ENCODE measurements at regions not wholly inside any gene's neighbourhood (a gene's known extent, or its start where the extent isn't known, plus 50 kb on each side); places are given as distances from the start of the nearest gene placed in this dataset.
"Not testable (repeated sequence)": the region's sequence is repeated elsewhere in the genome, so short reads cannot be mapped to it uniquely, and the experiment has no call there.

GRCh38 chr15:77830051-77830468 is 197.3 kb upstream of the LINGO1 start:
- H3K9ac ChIP-seq (ENCODE audit: low read depth, low read length) = no peak overlapping the region
- H3K27me3 ChIP-seq (ENCODE audit: control insufficient read depth, insufficient read depth, low read length) = no peaks in the 10 kb centered on the region
- H3K4me3 ChIP-seq (ENCODE audit: low read depth, low read length) = no peak overlapping the region
- H3K27ac ChIP-seq (ENCODE audit: low read depth, low read length) = no peak overlapping the region
- H3K36me3 ChIP-seq (ENCODE audit: control insufficient read depth, insufficient read depth, low read length) = no peaks in the 10 kb centered on the region
- no peaks in the 10 kb centered on the region for H3K4me1 ChIP-seq (ENCODE audit: control insufficient read depth, insufficient read depth, low read length)
- no peaks in the 10 kb centered on the region for H3K9me3 ChIP-seq (ENCODE audit: control insufficient read depth, insufficient read depth, low read length)

GRCh38 chr15:77829331-77829730 is 196.6 kb upstream of the LINGO1 start:
- H3K4me1 ChIP-seq (ENCODE audit: control insufficient read depth, insufficient read depth, low read length) = not testable (repeated sequence)

GRCh38 chr15:77827860-77828259 is 195.1 kb upstream of the LINGO1 start:
- no peaks in the 10 kb centered on the region for H3K9me3 ChIP-seq (ENCODE audit: control insufficient read depth, insufficient read depth, low read length)
- no peaks in the 10 kb centered on the region for H3K4me1 ChIP-seq (ENCODE audit: control insufficient read depth, insufficient read depth, low read length)
- H3K36me3 ChIP-seq (ENCODE audit: control insufficient read depth, insufficient read depth, low read length) = no peaks in the 10 kb centered on the region
- H3K9ac ChIP-seq (ENCODE audit: low read depth, low read length) = no peak overlapping the region
- H3K4me3 ChIP-seq (ENCODE audit: low read depth, low read length) = no peak overlapping the region
- H3K27ac ChIP-seq (ENCODE audit: low read depth, low read length) = no peak overlapping the region
- H3K27me3 ChIP-seq (ENCODE audit: control insufficient read depth, insufficient read depth, low read length) = no peaks in the 10 kb centered on the region

More at GRCh38 chr15:77829331-77829730, 196.6 kb upstream of the LINGO1 start:
- H3K27me3 ChIP-seq (ENCODE audit: control insufficient read depth, insufficient read depth, low read length); H3K9me3 ChIP-seq (ENCODE audit: control insufficient read depth, insufficient read depth, low read length); H3K27ac ChIP-seq (ENCODE audit: low read depth, low read length); H3K9ac ChIP-seq (ENCODE audit: low read depth, low read length); H3K4me3 ChIP-seq (ENCODE audit: low read depth, low read length); H3K36me3 ChIP-seq (ENCODE audit: control insufficient read depth, insufficient read depth, low read length): not testable (repeated sequence)

GRCh38 chr15:77826006-77826695 is 193.4 kb upstream of the LINGO1 start:
- Histone ChIP-seq H3K27ac (ENCODE audit: low read depth, low read length) (no peak overlapping the region), H3K9ac (ENCODE audit: low read depth, low read length) (no peak overlapping the region), H3K4me3 (ENCODE audit: low read depth, low read length) (no peak overlapping the region), H3K36me3 (ENCODE audit: control insufficient read depth, insufficient read depth, low read length) (no peaks in the 10 kb centered on the region), H3K4me1 (ENCODE audit: control insufficient read depth, insufficient read depth, low read length) (no peaks in the 10 kb centered on the region), H3K27me3 (ENCODE audit: control insufficient read depth, insufficient read depth, low read length) (peaks cover 12% of the 10 kb centered on the region), H3K9me3 (ENCODE audit: control insufficient read depth, insufficient read depth, low read length) (no peaks in the 10 kb centered on the region)

GRCh38 chr15:77825546-77825945 is 192.8 kb upstream of the LINGO1 start:
- Histone ChIP-seq H3K9ac (ENCODE audit: low read depth, low read length) (no peak overlapping the region), H3K36me3 (ENCODE audit: control insufficient read depth, insufficient read depth, low read length) (no peaks in the 10 kb centered on the region), H3K27ac (ENCODE audit: low read depth, low read length) (no peak overlapping the region), H3K27me3 (ENCODE audit: control insufficient read depth, insufficient read depth, low read length) (peaks cover 18% of the 10 kb centered on the region), H3K9me3 (ENCODE audit: control insufficient read depth, insufficient read depth, low read length) (no peaks in the 10 kb centered on the region), H3K4me1 (ENCODE audit: control insufficient read depth, insufficient read depth, low read length) (no peaks in the 10 kb centered on the region), H3K4me3 (ENCODE audit: low read depth, low read length) (no peak overlapping the region)

GRCh38 chr15:77825252-77825542 is 192.5 kb upstream of the LINGO1 start:
- no peaks in the 10 kb centered on the region for H3K36me3 ChIP-seq (ENCODE audit: control insufficient read depth, insufficient read depth, low read length)
- no peaks in the 10 kb centered on the region for H3K9me3 ChIP-seq (ENCODE audit: control insufficient read depth, insufficient read depth, low read length)
- peaks cover 21% of the 10 kb centered on the region for H3K27me3 ChIP-seq (ENCODE audit: control insufficient read depth, insufficient read depth, low read length)
- H3K27ac ChIP-seq (ENCODE audit: low read depth, low read length) = no peak overlapping the region
- H3K4me3 ChIP-seq (ENCODE audit: low read depth, low read length) = no peak overlapping the region
- H3K4me1 ChIP-seq (ENCODE audit: control insufficient read depth, insufficient read depth, low read length) = no peaks in the 10 kb centered on the region
- no peak overlapping the region for H3K9ac ChIP-seq (ENCODE audit: low read depth, low read length)

GRCh38 chr15:77824361-77825251 is 191.9 kb upstream of the LINGO1 start:
- no peak overlapping the region for H3K9ac ChIP-seq (ENCODE audit: low read depth, low read length)
- peaks cover 27% of the 10 kb centered on the region for H3K27me3 ChIP-seq (ENCODE audit: control insufficient read depth, insufficient read depth, low read length)
- no peak overlapping the region for H3K4me3 ChIP-seq (ENCODE audit: low read depth, low read length)
- H3K36me3 ChIP-seq (ENCODE audit: control insufficient read depth, insufficient read depth, low read length) = no peaks in the 10 kb centered on the region
- no peaks in the 10 kb centered on the region for H3K4me1 ChIP-seq (ENCODE audit: control insufficient read depth, insufficient read depth, low read length)
- no peaks in the 10 kb centered on the region for H3K9me3 ChIP-seq (ENCODE audit: control insufficient read depth, insufficient read depth, low read length)
- no peak overlapping the region for H3K27ac ChIP-seq (ENCODE audit: low read depth, low read length)

GRCh38 chr15:77823736-77824135 is 191.0 kb upstream of the LINGO1 start:
- H3K27ac ChIP-seq (ENCODE audit: low read depth, low read length) = no peak overlapping the region
- H3K27me3 ChIP-seq (ENCODE audit: control insufficient read depth, insufficient read depth, low read length) = peaks cover 33% of the 10 kb centered on the region

GRCh38 chr15:77822631-77823230 is 190.0 kb upstream of the LINGO1 start:
- Histone ChIP-seq H3K27me3 (ENCODE audit: control insufficient read depth, insufficient read depth, low read length) (peaks cover 43% of the 10 kb centered on the region), H3K9ac (ENCODE audit: low read depth, low read length) (no peak overlapping the region), H3K4me1 (ENCODE audit: control insufficient read depth, insufficient read depth, low read length) (peaks cover 6% of the 10 kb centered on the region; the same call in 1 of the 2 replicates), H3K9me3 (ENCODE audit: control insufficient read depth, insufficient read depth, low read length) (no peaks in the 10 kb centered on the region), H3K36me3 (ENCODE audit: control insufficient read depth, insufficient read depth, low read length) (no peaks in the 10 kb centered on the region), H3K27ac (ENCODE audit: low read depth, low read length) (no peak overlapping the region), H3K4me3 (ENCODE audit: low read depth, low read length) (no peak overlapping the region)

More at GRCh38 chr15:77823736-77824135, 191.0 kb upstream of the LINGO1 start:
- Histone ChIP-seq H3K4me1 (ENCODE audit: control insufficient read depth, insufficient read depth, low read length) (no peaks in the 10 kb centered on the region), H3K9me3 (ENCODE audit: control insufficient read depth, insufficient read depth, low read length) (no peaks in the 10 kb centered on the region), H3K4me3 (ENCODE audit: low read depth, low read length) (no peak overlapping the region), H3K9ac (ENCODE audit: low read depth, low read length) (no peak overlapping the region), H3K36me3 (ENCODE audit: control insufficient read depth, insufficient read depth, low read length) (no peaks in the 10 kb centered on the region)

GRCh38 chr15:77821959-77822256 is 189.2 kb upstream of the LINGO1 start:
- Histone ChIP-seq H3K36me3 (ENCODE audit: control insufficient read depth, insufficient read depth, low read length) (no peaks in the 10 kb centered on the region), H3K9me3 (ENCODE audit: control insufficient read depth, insufficient read depth, low read length) (no peaks in the 10 kb centered on the region), H3K27ac (ENCODE audit: low read depth, low read length) (no peak overlapping the region), H3K9ac (ENCODE audit: low read depth, low read length) (no peak overlapping the region), H3K4me3 (ENCODE audit: low read depth, low read length) (no peak overlapping the region), H3K4me1 (ENCODE audit: control insufficient read depth, insufficient read depth, low read length) (peaks cover 13% of the 10 kb centered on the region; the same call in 1 of the 2 replicates), H3K27me3 (ENCODE audit: control insufficient read depth, insufficient read depth, low read length) (peaks cover 51% of the 10 kb centered on the region)

Data from HUES48 (cell line).